Renal pelvis (tissue), 1 donor: ENCODE measurements at regions not wholly inside any gene's neighbourhood (a gene's known extent, or its start where the extent isn't known, plus 50 kb on each side); places are given as distances from the start of the nearest gene placed in this dataset.
A peak's percentile ranks its signal among the peaks of the same experiment; 100 is the strongest.

Source experiments
- DNase-seq: peaks from one replicate; pipeline ENCODE4 v3.0.0-alpha.2; 2013

GRCh38 chr6:50102676-50103075 is 52.9 kb upstream of the DEFB112 start:
- no peak for DNase-seq

GRCh38 chr6:50110587-50110986 is 60.9 kb upstream of the DEFB112 start:
- DNase-seq: no peak

- no peak for DNase-seq
Observed at GRCh38 chr6:50112981-50113857, 63.5 kb upstream of the DEFB112 start.

- no peak for DNase-seq
Observed at GRCh38 chr6:50116390-50116789, 66.7 kb upstream of the DEFB112 start.

GRCh38 chr6:50116797-50117542 is 67.2 kb upstream of the DEFB112 start:
- no peak for DNase-seq

- no peak for DNase-seq
Observed at GRCh38 chr6:50120300-50120699, 70.6 kb upstream of the DEFB112 start.

- DNase-seq: no peak
Observed at GRCh38 chr6:50123688-50124087, 74.0 kb upstream of the DEFB112 start.

GRCh38 chr6:50124572-50124971 is 74.8 kb upstream of the DEFB112 start:
- no peak for DNase-seq

GRCh38 chr6:50128420-50129005 is 78.8 kb upstream of the DEFB112 start:
- DNase-seq: peak; percentile 5

GRCh38 chr6:50135968-50136367 is 86.2 kb upstream of the DEFB112 start:
- no peak for DNase-seq

GRCh38 chr6:50141100-50141499 is 91.4 kb upstream of the DEFB112 start:
- no peak for DNase-seq

- DNase-seq: no peak
Observed at GRCh38 chr6:50143011-50143719, 93.4 kb upstream of the DEFB112 start.

GRCh38 chr6:50145125-50145524 is 95.4 kb upstream of the DEFB112 start:
- no peak for DNase-seq

GRCh38 chr6:50147371-50147770 is 97.6 kb upstream of the DEFB112 start:
- DNase-seq: no peak

- DNase-seq: no peak
Observed at GRCh38 chr6:50180646-50181045, 130.9 kb upstream of the DEFB112 start.

GRCh38 chr6:50185006-50185405 is 135.3 kb upstream of the DEFB112 start:
- DNase-seq: no peak

GRCh38 chr6:50187351-50187921 is 137.7 kb upstream of the DEFB112 start:
- no peak for DNase-seq

- no peak for DNase-seq
Observed at GRCh38 chr6:50198245-50198644, 148.5 kb upstream of the DEFB112 start.

- DNase-seq: no peak
Observed at GRCh38 chr6:50202766-50203165, 153.0 kb upstream of the DEFB112 start.

- DNase-seq: no peak
Observed at GRCh38 chr6:50211582-50211981, 161.9 kb upstream of the DEFB112 start.

- no peak for DNase-seq
Observed at GRCh38 chr6:50213146-50213545, 163.4 kb upstream of the DEFB112 start.

GRCh38 chr6:50214937-50215336 is 165.2 kb upstream of the DEFB112 start:
- no peak for DNase-seq
